Sciatic nerve (tissue), 2 donors: ENCODE measurements at regions not wholly inside any gene's neighbourhood (a gene's known extent, or its start where the extent isn't known, plus 50 kb on each side); places are given as distances from the start of the nearest gene placed in this dataset.

Source experiments
- ATAC-seq: fragments of 200-7000 bp; cut with Tn5 transposase; one replicate; pipeline ENCODE4 v1.9.1; 2020; ENCODE audit warnings: mild to moderate bottlenecking, moderate library complexity
- DNase-seq: peaks from one replicate; pipeline ENCODE4 v3.0.0-alpha.2; 2020; ENCODE audit warnings: low spot score
- intact Hi-C: fragments of 100-400 bp; cut with DNase I; formaldehyde crosslinking; loops from one replicate; pipeline ENCODE4 v1.14.2; 2022
- donor health status: DM: no; HTN: no; CAD: no.
- donor health status: DM: no; HTN: no; CAD: no.

DNA sequence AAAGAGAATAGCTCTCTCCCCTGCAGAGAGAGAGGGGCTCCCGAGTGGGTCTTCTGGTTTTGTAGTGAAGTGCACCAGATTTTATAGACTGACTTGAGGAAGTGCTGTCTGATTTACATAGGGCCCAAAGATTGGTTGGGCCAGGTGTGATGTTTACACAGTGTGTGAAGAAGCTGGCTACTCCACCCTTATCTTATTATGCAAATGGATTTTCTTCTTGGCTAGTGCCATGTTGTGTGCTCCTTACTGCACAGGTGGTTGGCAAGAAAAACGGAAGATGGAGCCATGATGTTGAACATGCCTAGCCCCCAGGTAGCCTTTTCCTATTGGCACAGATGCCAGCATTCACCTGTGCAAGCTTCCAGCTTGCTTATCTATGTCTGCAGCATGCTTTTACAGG, 112.4 kb upstream of the ARHGAP24 start:
- intact Hi-C loops, result no loop called here
- ATAC-seq (no peak), DNase-seq (no peak)

DNA sequence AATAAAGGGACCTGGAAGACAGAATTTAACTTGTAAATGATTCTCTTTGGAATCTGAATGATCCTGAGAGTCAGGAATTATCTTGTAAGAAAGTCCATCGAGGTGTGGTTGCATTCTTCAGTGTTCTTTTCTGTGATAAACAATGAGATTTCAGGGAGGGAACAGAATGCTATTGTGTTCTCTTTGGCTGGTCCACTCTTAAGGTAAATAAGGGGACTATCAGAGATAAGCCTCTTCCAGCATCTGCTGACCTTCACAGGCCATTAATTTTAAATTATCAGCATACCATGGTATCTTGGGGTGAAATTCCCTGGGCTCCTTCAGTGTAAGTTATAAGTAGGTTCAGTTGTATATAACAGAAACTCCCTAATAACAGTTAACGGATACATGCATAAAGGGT, 107.1 kb upstream of the ARHGAP24 start:
- intact Hi-C loops, result no loop called here
- DNase-seq, result no peak
- ATAC-seq, result no peak

DNA sequence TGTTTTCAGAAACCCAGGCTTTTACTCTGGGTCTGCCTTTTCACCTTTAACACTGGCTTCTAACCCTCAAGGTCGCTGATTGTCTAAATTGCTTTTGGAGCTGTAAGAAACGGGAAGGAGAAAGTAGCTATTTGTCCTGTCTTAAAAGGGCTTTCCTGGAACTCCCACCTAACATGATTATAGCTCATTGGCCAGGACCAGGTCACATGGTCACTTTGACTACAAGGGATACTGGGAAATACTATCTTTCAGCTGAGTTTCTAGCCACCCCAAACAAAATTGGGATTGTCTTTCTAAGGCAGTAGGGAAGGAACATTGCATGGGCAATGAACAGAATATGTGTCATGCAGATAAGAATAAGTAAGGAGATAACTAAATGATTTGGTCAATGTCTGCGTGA, 106.7 kb upstream of the ARHGAP24 start:
- intact Hi-C loops, result no loop called here
- ATAC-seq (no peak), DNase-seq (no peak)

DNA sequence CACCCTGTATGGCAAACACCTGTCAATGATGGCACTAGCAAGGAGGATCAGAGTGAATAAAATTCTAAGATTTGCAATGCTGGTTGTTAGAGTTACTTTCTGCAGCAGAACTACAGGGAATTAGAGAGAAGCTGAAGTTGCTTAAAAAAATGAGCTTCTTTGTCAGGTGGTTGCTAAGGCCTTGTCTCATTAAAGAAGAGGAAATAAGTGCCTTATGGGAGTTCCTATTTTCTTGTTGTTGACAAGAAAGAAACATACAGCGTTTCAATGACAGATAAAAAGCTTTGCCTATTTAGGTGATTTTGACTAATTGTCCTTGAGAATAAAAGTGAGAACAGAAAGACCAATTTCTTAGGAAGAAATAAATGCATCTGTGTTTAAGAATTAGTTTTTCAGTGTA, 106.0 kb upstream of the ARHGAP24 start:
- no peak for ATAC-seq
- intact Hi-C loops, result no loop called here
- DNase-seq, result no peak

DNA sequence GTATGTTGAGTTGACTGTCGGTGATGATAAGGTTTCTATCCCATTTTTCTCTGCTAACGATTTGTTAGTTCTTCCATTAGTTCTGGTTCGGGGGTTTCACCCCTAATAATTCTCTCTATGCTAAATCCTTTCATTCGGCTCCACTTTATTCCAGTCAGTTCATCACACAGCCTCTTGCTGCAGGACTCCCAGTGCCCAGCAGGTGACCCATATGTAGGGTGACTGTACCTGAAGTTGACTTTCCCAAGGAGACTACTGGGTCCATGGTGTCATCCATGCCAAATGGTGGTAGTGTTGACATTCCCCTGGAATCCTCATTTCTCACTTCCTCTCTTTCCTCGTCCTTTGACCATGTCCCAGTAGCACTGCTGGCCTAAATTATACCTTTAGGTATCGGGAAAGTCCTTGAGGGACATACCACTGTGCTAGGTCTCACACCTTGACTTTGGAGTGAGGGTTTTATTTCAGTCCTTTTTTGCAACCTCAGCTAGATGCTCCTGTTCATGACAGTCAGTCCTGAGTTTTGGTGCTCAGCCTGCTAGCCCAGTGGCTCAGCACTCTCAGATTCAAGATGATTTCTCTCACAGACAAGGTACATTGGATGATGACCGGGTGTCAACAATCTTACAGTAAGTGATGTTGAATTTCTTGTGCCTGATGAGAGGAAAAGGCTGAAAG, 105.1 kb upstream of the ARHGAP24 start:
- ATAC-seq, result peak; percentile 16
- intact Hi-C loops, result no loop called here

DNA sequence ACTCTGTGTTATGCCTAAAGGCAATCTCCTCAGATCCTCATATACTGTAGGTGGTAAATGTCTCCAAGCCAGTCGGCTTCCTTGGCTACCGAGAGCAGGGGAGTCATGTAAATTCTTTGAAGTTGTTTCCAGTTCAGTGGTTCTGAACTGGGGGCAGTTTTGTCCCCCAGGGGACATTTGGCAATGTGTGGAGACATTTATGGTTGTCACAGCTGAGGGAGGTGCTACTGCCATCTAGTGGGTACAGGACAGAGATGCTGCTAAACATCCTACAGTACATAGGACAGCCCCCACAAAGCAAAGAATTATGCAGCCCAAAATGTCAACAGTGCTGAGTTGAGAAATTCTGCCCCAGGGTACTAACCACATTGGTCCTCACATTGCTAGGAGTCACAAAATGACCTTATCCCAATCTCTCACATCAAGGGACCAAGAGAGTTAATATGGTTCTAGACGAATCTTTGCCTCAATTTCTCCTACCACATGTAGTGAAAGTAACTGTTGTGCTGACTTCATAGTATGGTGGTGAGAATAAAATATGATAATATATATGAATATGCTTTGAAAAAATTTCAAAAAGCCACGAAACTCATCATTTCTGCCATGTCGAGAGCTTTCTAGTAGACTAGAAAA, 104.4 kb upstream of the ARHGAP24 start:
- intact Hi-C loops, result no loop called here
- peak; percentile 75 for ATAC-seq
- peak; percentile 55 for DNase-seq

More for the DNA sequence above, 105.1 kb upstream of the ARHGAP24 start:
- no peak for DNase-seq

DNA sequence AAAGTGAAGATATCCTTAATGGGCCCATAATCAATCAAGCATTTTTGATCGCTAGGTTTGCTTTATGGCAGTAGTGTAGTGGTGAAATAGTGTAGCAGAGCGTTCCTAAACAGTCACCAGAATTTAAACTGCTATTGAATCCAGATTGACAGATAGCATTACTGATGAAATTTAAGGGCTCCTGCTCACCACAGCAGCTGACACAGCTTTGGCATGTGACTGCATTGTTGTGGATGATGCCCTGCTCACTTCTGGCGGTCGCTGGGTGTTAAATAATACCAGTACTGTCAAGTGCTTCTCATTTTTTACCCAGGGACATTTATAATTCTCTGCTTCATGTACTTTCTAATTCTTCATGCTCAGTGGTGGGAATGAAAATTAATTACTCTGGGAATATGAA, 102.0 kb upstream of the ARHGAP24 start:
- ATAC-seq (no peak), DNase-seq (no peak)
- intact Hi-C loops, result no loop called here

DNA sequence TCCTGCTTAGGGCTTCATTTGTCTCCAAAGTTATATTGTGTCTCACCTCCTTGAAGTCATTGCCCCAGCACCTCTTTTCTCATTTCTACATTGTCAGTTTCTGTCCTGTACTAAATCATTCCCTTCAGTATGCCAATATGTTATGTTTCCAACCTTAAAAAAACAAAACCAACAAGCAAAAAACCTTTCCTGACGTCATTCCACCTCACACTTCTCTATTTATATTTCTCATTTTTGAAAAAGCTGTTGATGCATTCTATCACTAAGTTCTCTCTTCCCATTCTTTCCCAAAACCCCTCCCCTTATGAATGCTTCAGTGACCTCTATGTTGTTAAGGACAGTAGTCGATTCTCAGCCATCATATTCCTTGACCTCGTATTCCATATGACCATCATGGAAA, 98.7 kb upstream of the ARHGAP24 start:
- no peak for ATAC-seq
- intact Hi-C loops, result no loop called here
- DNase-seq, result no peak

DNA sequence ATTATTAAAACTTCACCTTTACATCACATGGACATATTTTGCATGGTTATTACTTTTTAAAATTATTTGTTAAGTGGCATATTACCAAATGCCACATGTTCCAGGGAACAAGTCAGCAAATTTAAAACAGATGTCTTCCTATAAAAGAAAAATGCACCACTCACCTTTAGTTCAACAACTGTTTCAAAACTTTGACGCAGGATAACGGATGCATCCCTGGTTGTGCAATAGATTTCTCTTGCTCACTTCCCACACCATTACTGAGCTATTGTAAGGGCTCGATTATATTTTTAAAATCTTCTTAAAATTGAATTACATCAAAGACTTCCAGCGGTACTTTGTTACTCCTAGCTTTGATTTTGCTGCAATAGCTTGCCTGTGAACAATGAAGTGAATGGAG, 93.0 kb upstream of the ARHGAP24 start:
- ATAC-seq (no peak), DNase-seq (no peak)
- intact Hi-C loops, result no loop called here

DNA sequence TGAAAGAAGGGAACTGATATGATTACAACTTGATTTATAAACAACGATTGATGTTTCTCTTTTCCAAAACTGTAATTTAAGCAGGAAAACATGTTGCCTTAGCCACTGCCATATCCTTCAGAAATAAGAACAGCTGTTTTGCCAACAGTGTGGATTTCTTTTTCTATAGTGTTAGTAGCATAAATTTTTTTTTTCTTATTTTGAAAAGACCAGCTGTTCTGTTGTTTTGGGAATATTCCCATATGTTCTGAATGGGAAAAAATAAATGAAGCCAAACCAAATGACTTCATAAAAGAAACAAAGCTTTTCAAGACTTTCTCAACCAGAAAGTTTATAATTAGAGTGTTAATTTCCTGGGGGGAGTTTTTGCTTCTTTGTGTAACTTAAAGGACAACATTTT, 83.9 kb upstream of the ARHGAP24 start:
- ATAC-seq (no peak), DNase-seq (no peak)
- intact Hi-C loops, result no loop called here

DNA sequence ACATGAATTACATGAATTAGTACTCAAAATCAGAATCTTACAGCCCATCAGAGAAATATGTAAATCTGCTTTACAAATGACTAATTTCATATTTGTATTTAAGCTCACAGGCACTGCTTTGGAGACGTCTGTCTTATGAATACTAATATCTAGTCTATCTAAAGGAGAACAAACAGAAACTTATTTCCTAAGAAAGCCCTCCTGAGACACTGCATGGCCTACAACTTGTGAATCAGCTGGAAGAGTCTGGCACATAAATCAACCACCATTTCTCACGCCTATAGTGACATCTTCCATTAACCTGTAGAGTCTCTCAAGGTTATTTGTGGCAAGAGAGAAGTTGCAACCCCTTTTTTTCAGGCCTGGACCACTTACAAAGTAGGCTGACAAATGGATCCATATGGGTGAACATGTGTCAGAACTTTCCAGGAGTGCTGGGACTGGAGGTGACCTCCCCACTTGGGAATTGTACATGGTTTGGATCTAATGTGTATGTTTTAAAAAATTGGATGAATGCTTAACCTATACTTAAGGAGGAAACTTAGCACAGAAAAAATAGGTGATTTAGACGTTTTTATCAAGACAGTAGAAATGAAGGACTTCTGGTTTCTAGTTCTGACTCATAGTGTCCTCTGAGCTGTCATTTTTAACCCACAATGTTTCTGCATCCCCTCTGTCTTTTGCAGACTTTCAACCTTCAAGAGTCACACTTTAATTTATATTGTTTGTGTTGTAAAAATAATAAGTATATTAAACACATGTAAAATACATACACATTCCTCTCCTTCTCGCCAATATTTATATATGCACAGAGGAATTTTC, 83.2 kb upstream of the ARHGAP24 start:
- DNase-seq (no peak), ATAC-seq (no peak)
- intact Hi-C loops, result no loop called here

DNA sequence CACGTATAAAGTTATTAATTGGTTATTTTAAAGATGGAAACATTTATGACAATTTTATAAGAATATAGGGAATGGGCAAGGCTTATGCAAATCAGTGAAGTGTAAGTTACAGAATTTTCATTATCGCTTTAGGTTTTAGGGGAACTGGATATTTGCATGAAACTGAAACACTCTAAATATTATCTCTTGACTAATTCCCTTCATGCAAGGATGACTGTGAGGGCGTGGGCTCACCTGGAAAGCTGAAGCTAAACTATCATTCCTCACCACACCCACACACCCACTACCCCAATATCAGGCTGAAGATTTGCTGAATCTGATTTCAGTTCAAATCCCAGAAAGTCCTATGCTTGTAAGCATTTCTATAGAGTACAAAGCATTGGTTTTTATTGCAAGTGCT, 81.7 kb upstream of the ARHGAP24 start:
- intact Hi-C loops, result no loop called here
- no peak for DNase-seq
- no peak for ATAC-seq

DNA sequence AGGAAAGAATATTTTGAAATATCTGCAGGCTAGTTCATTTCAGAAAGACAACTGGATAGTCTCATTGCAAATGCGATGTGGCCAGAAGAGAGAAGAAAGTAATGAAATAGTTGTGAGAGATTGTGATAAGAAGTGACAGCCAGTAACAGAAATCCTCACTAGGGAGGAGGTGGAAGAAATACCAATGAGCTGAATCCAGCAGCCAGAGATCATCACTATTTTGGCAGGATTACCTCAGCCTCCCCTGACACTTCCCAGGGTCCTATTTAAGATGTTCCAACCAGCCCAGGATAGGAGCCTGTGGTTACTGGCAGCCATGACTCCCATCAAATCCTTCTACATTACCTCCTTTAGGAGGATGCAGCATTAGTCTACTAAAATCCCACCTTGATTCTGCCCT, 76.7 kb upstream of the ARHGAP24 start:
- intact Hi-C loops, result no loop called here
- ATAC-seq (peak; percentile 24), DNase-seq (no peak)

DNA sequence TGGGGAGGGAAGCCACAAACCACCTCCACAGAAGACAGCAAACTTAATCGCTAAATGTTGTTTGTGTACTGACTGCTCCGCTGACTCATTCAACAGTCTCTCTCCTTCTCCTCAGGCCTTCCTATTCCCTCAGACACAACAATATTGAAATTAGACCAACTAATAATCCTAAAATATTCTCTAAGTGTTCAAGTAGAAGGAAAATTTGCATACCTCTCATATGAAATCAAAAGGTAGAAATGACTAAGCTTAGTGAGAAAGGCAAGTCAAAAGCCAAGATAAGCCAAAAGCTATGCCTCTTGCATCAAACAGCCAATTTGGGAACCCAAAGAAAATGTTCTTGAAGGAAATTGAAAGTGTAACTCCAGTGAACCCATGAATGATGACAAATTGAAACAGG, 75.7 kb upstream of the ARHGAP24 start:
- no peak for DNase-seq
- no peak for ATAC-seq
- intact Hi-C loops, result no loop called here

DNA sequence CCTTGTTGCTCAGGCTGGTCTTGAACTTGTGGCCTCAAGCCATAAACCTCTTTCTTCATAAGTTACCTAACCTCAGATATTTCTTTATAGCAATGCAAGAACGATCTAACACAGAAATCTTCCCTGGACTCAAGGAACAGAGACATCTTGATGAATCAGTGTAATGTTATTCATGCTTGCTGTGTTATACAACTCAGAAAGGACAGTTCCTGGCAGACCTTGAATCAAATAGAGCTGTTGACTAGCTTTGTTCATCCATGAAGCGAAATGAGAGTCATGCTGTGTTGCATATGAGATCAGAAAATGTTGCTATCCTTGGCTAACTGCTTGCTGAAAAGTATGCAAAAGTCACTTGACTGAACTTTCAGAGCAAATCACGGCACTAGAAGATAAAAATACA, 72.6 kb upstream of the ARHGAP24 start:
- no peak for DNase-seq
- ATAC-seq, result peak; percentile 70
- intact Hi-C loops, result no loop called here

DNA sequence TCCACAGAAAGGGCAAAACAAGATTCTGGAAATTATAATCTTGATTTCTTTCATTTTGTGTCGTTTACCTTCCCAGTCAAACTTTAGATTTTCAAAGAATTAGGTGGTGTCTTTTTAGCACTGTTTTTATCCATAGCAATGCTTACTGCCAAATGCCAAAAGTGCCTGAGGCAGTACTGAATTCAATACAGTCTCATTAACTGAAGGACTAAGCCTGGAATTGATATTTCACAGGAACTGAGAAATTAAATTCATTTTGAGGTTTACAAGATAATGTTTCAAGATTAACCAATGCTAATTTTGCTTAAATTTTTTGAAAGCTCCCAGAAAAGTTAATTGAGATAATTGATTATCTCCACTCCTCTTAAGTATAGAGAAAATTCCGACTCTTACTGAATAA, 68.8 kb upstream of the ARHGAP24 start:
- DNase-seq, result no peak
- intact Hi-C loops, result no loop called here
- ATAC-seq, result no peak

DNA sequence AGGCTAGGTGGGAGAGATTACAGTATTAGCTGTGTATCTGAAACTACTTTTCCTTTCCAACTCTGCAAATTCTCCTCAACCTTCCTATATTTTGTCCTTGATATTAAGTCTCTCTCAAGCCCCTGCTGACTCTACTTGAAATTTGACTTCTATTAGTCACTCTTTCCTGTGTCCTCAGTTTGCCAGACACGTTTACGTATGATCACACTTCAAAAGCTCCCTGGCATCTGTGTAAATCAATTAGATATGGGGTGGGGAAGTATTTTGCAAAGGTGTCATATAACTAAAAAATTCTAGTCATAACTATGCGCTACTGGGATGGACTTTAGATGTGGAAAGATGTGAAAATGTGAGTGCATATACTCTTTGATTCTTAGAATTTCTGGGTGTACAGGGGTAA, 67.4 kb upstream of the ARHGAP24 start:
- ATAC-seq, result no peak
- intact Hi-C loops, result no loop called here
- DNase-seq, result no peak

DNA sequence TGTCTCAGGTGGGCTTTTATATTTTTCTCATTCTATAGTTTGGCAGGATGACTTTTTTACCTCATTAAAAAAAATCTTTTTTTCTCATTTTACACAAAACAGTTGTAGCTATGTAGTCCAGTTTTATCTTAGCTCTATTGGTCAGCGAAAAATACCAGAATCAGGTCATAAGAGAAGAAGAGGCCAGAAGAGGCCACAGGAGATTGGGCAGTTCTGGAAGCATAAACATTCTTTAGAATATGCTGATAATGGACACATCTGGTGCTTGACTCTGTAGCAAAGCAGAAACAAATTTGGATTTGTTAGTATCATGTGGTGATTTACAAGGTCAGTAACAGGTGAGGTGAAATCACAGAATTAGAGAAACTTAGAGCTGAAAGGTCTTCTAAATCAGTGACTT, 66.6 kb upstream of the ARHGAP24 start:
- DNase-seq, result no peak
- no peak for ATAC-seq
- intact Hi-C loops, result no loop called here

DNA sequence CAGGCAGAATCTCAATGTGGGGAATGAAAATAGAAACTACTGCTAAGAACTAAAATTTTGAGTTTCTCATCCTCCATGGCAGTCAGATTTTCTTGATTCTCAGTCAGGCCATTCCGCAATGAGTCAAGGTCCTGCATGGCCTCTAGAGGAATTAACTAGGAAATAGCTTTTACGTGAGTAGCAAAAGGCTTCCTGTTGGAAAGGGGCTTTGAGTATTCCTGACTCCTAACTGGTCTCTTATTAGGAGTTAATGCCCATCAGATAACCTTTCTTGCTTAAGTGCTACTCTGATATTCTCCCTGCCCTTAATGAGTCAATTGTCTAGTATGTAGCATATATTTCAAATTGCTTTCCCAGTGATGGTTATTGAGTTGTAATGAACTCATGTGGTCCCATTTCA, 65.7 kb upstream of the ARHGAP24 start:
- ATAC-seq, result no peak
- intact Hi-C loops, result no loop called here
- DNase-seq, result no peak

DNA sequence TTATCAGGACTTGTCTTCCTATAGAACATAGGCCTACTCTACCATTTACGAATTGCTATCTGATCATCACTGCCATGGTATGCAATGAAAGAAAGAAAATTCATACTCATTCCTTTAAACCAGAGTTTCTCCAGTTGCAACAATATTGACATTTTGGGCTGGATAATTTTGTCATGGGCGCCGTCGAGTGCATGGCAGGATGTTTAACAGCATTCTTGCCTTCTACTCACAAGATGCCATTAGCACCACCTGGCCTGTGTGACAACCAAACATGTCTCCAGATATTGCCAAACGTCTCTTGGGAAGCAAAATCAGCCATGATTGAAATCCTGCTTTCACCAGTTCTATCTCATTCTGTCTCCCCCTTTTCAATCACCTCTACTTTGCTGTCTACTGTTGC, 63.6 kb upstream of the ARHGAP24 start:
- DNase-seq (no peak), ATAC-seq (no peak)
- intact Hi-C loops, result no loop called here
